ENCODE measurements at regions not wholly inside any gene's neighbourhood (a gene's known extent, or its start where the extent isn't known, plus 50 kb on each side); places are given as distances from the start of the nearest gene placed in this dataset.

DNA sequence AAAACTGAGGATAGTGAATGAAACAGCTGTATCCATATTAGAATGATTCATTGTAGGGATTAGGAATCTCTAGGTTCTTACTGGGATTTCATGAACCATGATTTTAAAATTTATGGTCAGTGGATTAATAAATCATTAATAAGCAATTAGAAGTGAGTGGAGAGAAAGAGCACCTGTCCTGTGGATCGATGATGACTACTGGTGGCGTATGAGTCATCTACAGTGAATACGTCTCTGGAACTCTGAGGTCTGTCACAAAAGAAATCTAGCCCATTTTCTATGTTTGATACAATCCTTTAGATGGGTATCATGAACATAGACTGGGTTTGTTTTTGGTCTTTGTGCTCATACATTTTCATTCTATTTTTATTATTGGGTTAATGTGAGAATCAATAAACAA, 77.3 kb upstream of the RTL1 start:
- Histone ChIP-seq H3K9me2 (replicated peaks; ENCODE audit: insufficient read depth, low read length) (no peaks in the 10 kb centered on the region), H3K9me3 (replicated peaks; ENCODE audit: insufficient read depth, low read length) (no peaks in the 10 kb centered on the region), H3K27me3 (replicated peaks; ENCODE audit: insufficient read depth, low read length) (no peaks in the 10 kb centered on the region), H3K36me3 (replicated peaks; ENCODE audit: insufficient read depth, low read length) (no peaks in the 10 kb centered on the region), H3F3A (ENCODE audit: insufficient read depth, low read length) (no peaks in the 10 kb centered on the region), H3K79me2 (ENCODE audit: low read length) (no peaks in the 10 kb centered on the region), H3K4me1 (ENCODE audit: low read length) (no peaks in the 10 kb centered on the region), H4K20me1 (ENCODE audit: insufficient read depth, low read length) (no peaks in the 10 kb centered on the region), H3K27ac (ENCODE audit: low read length) (no peak overlapping the region), H3K4me3 (ENCODE audit: low read length) (no peak overlapping the region), H2AFZ (ENCODE audit: low read length) (no peak overlapping the region), H3K4me2 (ENCODE audit: low read depth, low read length) (no peak overlapping the region), H3K9ac (ENCODE audit: low read length) (no peak overlapping the region)
- DNase-seq, result no peak
- TF ChIP-seq EZH2phosphoT487 (IDR thresholded peaks at IDR 0.05; ENCODE audit: low read length) (no peak), EZH2 (optimal IDR thresholded peaks at IDR 0.05; ENCODE audit: low read depth, low read length) (no peak)
- TF ChIP-seq, protein P1, sequence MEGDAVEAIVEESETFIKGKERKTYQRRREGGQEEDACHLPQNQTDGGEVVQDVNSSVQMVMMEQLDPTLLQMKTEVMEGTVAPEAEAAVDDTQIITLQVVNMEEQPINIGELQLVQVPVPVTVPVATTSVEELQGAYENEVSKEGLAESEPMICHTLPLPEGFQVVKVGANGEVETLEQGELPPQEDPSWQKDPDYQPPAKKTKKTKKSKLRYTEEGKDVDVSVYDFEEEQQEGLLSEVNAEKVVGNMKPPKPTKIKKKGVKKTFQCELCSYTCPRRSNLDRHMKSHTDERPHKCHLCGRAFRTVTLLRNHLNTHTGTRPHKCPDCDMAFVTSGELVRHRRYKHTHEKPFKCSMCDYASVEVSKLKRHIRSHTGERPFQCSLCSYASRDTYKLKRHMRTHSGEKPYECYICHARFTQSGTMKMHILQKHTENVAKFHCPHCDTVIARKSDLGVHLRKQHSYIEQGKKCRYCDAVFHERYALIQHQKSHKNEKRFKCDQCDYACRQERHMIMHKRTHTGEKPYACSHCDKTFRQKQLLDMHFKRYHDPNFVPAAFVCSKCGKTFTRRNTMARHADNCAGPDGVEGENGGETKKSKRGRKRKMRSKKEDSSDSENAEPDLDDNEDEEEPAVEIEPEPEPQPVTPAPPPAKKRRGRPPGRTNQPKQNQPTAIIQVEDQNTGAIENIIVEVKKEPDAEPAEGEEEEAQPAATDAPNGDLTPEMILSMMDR (IDR thresholded peaks at IDR 0.05; ENCODE audit: low read length), result no peak

DNA sequence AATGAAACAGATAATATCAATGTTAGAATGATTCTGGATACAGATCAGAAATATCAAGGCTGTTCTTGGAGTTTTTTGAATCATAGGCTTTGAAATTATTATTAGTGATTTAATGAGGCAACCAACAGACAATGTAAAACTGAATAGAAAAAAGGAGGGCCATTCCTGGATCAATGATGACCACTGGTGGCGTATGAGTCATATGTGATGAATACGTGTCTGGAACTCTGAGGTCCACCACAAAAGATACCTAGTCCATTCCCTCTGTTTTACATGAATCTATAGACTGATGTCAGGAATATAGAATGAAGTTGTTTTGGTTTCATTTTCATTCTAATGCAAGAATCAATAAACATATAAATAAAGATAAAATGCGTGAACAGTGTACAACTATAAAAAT, 78.3 kb upstream of the RTL1 start:
- H3K4me2 ChIP-seq (ENCODE audit: low read depth, low read length), result no peak overlapping the region
- H3K27ac ChIP-seq (ENCODE audit: low read length), result no peak overlapping the region
- no peaks in the 10 kb centered on the region for H3K79me2 ChIP-seq (ENCODE audit: low read length)
- no peak overlapping the region for H3K9ac ChIP-seq (ENCODE audit: low read length)
- no peak for DNase-seq
- no peaks in the 10 kb centered on the region for H3K9me3 ChIP-seq (replicated peaks; ENCODE audit: insufficient read depth, low read length)
- TF ChIP-seq EZH2 (optimal IDR thresholded peaks at IDR 0.05; ENCODE audit: low read depth, low read length), result no peak
- TF ChIP-seq, protein P1 (IDR thresholded peaks at IDR 0.05; ENCODE audit: low read length), result no peak
- no peak for TF ChIP-seq EZH2phosphoT487 (IDR thresholded peaks at IDR 0.05; ENCODE audit: low read length)
- H3K27me3 ChIP-seq (replicated peaks; ENCODE audit: insufficient read depth, low read length), result no peaks in the 10 kb centered on the region
- H3F3A ChIP-seq (ENCODE audit: insufficient read depth, low read length), result no peaks in the 10 kb centered on the region
- H4K20me1 ChIP-seq (ENCODE audit: insufficient read depth, low read length), result no peaks in the 10 kb centered on the region
- H3K4me1 ChIP-seq (ENCODE audit: low read length), result no peaks in the 10 kb centered on the region
- H3K9me2 ChIP-seq (replicated peaks; ENCODE audit: insufficient read depth, low read length), result no peaks in the 10 kb centered on the region
- H2AFZ ChIP-seq (ENCODE audit: low read length), result no peak overlapping the region
- no peak overlapping the region for H3K4me3 ChIP-seq (ENCODE audit: low read length)
- H3K36me3 ChIP-seq (replicated peaks; ENCODE audit: insufficient read depth, low read length), result no peaks in the 10 kb centered on the region

DNA sequence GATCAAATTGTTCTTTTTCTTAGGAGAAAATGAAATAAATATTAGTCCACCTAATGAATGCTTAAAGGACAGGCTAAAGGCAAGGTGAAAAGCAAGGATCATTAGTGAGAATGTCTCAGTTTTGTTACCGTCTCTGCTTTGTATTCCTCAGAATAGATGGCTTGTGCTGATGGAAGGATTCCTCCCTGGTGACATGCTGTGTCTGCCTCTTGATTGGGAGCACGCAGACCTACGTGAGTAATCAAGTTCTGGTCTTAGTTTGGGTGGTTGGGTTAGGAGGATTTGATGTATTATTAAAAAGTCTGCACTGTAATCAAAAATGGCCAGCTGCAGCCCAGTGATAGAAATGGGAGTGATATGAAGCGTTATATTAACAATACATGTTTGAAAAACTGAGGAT, 78.8 kb upstream of the RTL1 start:
- H3K9ac ChIP-seq (ENCODE audit: low read length), result no peak overlapping the region
- H3K4me2 ChIP-seq (ENCODE audit: low read depth, low read length), result no peak overlapping the region
- no peak for DNase-seq
- H3K36me3 ChIP-seq (replicated peaks; ENCODE audit: insufficient read depth, low read length), result no peaks in the 10 kb centered on the region
- no peaks in the 10 kb centered on the region for H3K9me2 ChIP-seq (replicated peaks; ENCODE audit: insufficient read depth, low read length)
- no peaks in the 10 kb centered on the region for H3F3A ChIP-seq (ENCODE audit: insufficient read depth, low read length)
- H2AFZ ChIP-seq (ENCODE audit: low read length), result no peak overlapping the region
- no peaks in the 10 kb centered on the region for H4K20me1 ChIP-seq (ENCODE audit: insufficient read depth, low read length)
- H3K4me1 ChIP-seq (ENCODE audit: low read length), result no peaks in the 10 kb centered on the region
- no peaks in the 10 kb centered on the region for H3K27me3 ChIP-seq (replicated peaks; ENCODE audit: insufficient read depth, low read length)
- no peak for TF ChIP-seq EZH2phosphoT487 (IDR thresholded peaks at IDR 0.05; ENCODE audit: low read length)
- no peak for TF ChIP-seq EZH2 (optimal IDR thresholded peaks at IDR 0.05; ENCODE audit: low read depth, low read length)
- TF ChIP-seq, protein P1 (IDR thresholded peaks at IDR 0.05; ENCODE audit: low read length), result no peak
- H3K27ac ChIP-seq (ENCODE audit: low read length), result no peak overlapping the region
- H3K4me3 ChIP-seq (ENCODE audit: low read length), result no peak overlapping the region
- no peaks in the 10 kb centered on the region for H3K79me2 ChIP-seq (ENCODE audit: low read length)
- H3K9me3 ChIP-seq (replicated peaks; ENCODE audit: insufficient read depth, low read length), result no peaks in the 10 kb centered on the region

All from MM.1S (cell line).